ENCODE measurements at regions not wholly inside any gene's neighbourhood (a gene's known extent, or its start where the extent isn't known, plus 50 kb on each side); places are given as distances from the start of the nearest gene placed in this dataset.

- no peak overlapping the region for H3K4me3 ChIP-seq (replicated peaks in 1 of 4; ENCODE audit: control extremely low read depth in 1 of 4, insufficient read depth in 1 of 4, low read depth in 3 of 4, low read length in 4 of 4)
- H3K9me3 ChIP-seq (ENCODE audit: control insufficient read depth, insufficient read depth, low read depth, low read length): no peaks in the 10 kb centered on the region
- H3K4me2 ChIP-seq (ENCODE audit: extremely low read depth, insufficient read depth, low read length): no peak overlapping the region
- DNase-seq (ENCODE audit: low read depth in 2 of 2): peak in 1 of 2 donors; percentile 79
- H3K4me1 ChIP-seq (ENCODE audit: control insufficient read depth, extremely low read depth, insufficient read depth, low read length): peaks cover 16% of the 10 kb centered on the region
- no peaks in the 10 kb centered on the region for H4K20me1 ChIP-seq (ENCODE audit: control insufficient read depth, extremely low read depth, insufficient read depth, low read length)
- H3K27ac ChIP-seq (ENCODE audit: insufficient read depth, low read length): no peak overlapping the region
- no peak overlapping the region for H3K9ac ChIP-seq (ENCODE audit: insufficient read depth, low read length)
- no peaks in the 10 kb centered on the region for H3K27me3 ChIP-seq (ENCODE audit: control insufficient read depth, insufficient read depth, low read length)
- H3K79me2 ChIP-seq (ENCODE audit: control insufficient read depth, insufficient read depth, low read length): no peaks in the 10 kb centered on the region
- no peak overlapping the region for H2AFZ ChIP-seq (ENCODE audit: low read length)
- no peaks in the 10 kb centered on the region for H3K36me3 ChIP-seq (ENCODE audit: control insufficient read depth, insufficient read depth, low read length)
- no peak for TF ChIP-seq EZH2 (IDR thresholded peaks at IDR 0.05; ENCODE audit: low read length, missing control alignments)
- TF ChIP-seq CTCF (conservative IDR thresholded peaks at IDR 0.05 in 1 of 2, IDR thresholded peaks at IDR 0.05 in 1 of 2; ENCODE audit: low read depth in 1 of 2, low read length in 2 of 2): no peak
Measured at GRCh38 chr16:87198328-87198832, 118.8 kb downstream of the C16orf95 start.

- Histone ChIP-seq H4K20me1 (ENCODE audit: control insufficient read depth, extremely low read depth, insufficient read depth, low read length) (no peaks in the 10 kb centered on the region), H3K4me1 (ENCODE audit: control insufficient read depth, extremely low read depth, insufficient read depth, low read length) (peaks cover 17% of the 10 kb centered on the region), H3K27me3 (ENCODE audit: control insufficient read depth, insufficient read depth, low read length) (no peaks in the 10 kb centered on the region), H2AFZ (ENCODE audit: low read length) (no peak overlapping the region), H3K36me3 (ENCODE audit: control insufficient read depth, insufficient read depth, low read length) (no peaks in the 10 kb centered on the region), H3K27ac (ENCODE audit: insufficient read depth, low read length) (no peak overlapping the region), H3K4me3 (replicated peaks in 1 of 4; ENCODE audit: control extremely low read depth in 1 of 4, insufficient read depth in 1 of 4, low read depth in 3 of 4, low read length in 4 of 4) (no peak overlapping the region), H3K79me2 (ENCODE audit: control insufficient read depth, insufficient read depth, low read length) (no peaks in the 10 kb centered on the region), H3K9me3 (ENCODE audit: control insufficient read depth, insufficient read depth, low read depth, low read length) (no peaks in the 10 kb centered on the region), H3K9ac (ENCODE audit: insufficient read depth, low read length) (no peak overlapping the region), H3K4me2 (ENCODE audit: extremely low read depth, insufficient read depth, low read length) (no peak overlapping the region)
- TF ChIP-seq EZH2 (IDR thresholded peaks at IDR 0.05; ENCODE audit: low read length, missing control alignments): no peak
- no peak for DNase-seq (ENCODE audit: low read depth in 2 of 2)
Measured at GRCh38 chr16:87198881-87199280, 118.3 kb downstream of the C16orf95 start.

DNA sequence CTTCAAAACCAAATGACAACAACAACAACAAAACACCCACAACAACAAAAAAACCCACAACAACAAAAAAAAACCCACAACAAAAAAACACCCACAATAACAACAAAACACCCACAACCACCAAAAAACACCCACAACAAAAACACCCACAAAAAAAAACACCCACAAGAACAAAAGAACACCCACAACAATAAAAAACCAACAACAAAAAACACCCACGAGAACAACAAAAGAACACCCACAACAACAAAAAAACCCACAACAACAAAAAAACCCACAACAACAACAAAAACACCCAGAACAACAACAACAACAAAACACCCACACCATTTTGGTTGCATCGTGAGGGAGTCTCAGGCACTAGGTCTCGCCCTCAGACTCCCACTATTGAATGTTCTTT lies 117.8 kb downstream of the C16orf95 start:
- DNase-seq (ENCODE audit: low read depth in 2 of 2): no peak
- H3K9me3 ChIP-seq (ENCODE audit: control insufficient read depth, insufficient read depth, low read depth, low read length): no peaks in the 10 kb centered on the region
- H2AFZ ChIP-seq (ENCODE audit: low read length): no peak overlapping the region
- no peaks in the 10 kb centered on the region for H3K27me3 ChIP-seq (ENCODE audit: control insufficient read depth, insufficient read depth, low read length)
- no peak overlapping the region for H3K4me3 ChIP-seq (replicated peaks in 1 of 4; ENCODE audit: control extremely low read depth in 1 of 4, insufficient read depth in 1 of 4, low read depth in 3 of 4, low read length in 4 of 4)
- no peaks in the 10 kb centered on the region for H3K36me3 ChIP-seq (ENCODE audit: control insufficient read depth, insufficient read depth, low read length)
- no peak overlapping the region for H3K27ac ChIP-seq (ENCODE audit: insufficient read depth, low read length)
- no peaks in the 10 kb centered on the region for H3K79me2 ChIP-seq (ENCODE audit: control insufficient read depth, insufficient read depth, low read length)
- H4K20me1 ChIP-seq (ENCODE audit: control insufficient read depth, extremely low read depth, insufficient read depth, low read length): no peaks in the 10 kb centered on the region
- no peak overlapping the region for H3K4me2 ChIP-seq (ENCODE audit: extremely low read depth, insufficient read depth, low read length)
- TF ChIP-seq EZH2 (IDR thresholded peaks at IDR 0.05; ENCODE audit: low read length, missing control alignments) (no peak), CTCF (conservative IDR thresholded peaks at IDR 0.05 in 1 of 2, IDR thresholded peaks at IDR 0.05 in 1 of 2; ENCODE audit: low read depth in 1 of 2, low read length in 2 of 2) (no peak)
- H3K9ac ChIP-seq (ENCODE audit: insufficient read depth, low read length): no peak overlapping the region
- H3K4me1 ChIP-seq (ENCODE audit: control insufficient read depth, extremely low read depth, insufficient read depth, low read length): peaks cover 17% of the 10 kb centered on the region
